Stimulated activated CD8-positive, alpha-beta memory T cell treated with anti-CD3 and anti-CD28 coated beads, Interleukin-15, amount 100 ng/mL, for 1 hour (primary cell): ENCODE measurements at regions not wholly inside any gene's neighbourhood (a gene's known extent, or its start where the extent isn't known, plus 50 kb on each side); places are given as distances from the start of the nearest gene placed in this dataset.
"Not testable (repeated sequence)": the region's sequence is repeated elsewhere in the genome, so short reads cannot be mapped to it uniquely, and the experiment has no call there.

Experiments used
- DNase-seq: peaks from one replicate; pipeline ENCODE4 v3.0.0-alpha.2; 2020; ENCODE audit warnings: low read depth

- DNase-seq, result no peak
These were observed 98.6 kb downstream of the NAV1 start for GRCh38 chr1:201637282-201638079.

GRCh38 chr1:201639391-201639790 lies 100.5 kb downstream of the NAV1 start:
- DNase-seq, result no peak

DNA sequence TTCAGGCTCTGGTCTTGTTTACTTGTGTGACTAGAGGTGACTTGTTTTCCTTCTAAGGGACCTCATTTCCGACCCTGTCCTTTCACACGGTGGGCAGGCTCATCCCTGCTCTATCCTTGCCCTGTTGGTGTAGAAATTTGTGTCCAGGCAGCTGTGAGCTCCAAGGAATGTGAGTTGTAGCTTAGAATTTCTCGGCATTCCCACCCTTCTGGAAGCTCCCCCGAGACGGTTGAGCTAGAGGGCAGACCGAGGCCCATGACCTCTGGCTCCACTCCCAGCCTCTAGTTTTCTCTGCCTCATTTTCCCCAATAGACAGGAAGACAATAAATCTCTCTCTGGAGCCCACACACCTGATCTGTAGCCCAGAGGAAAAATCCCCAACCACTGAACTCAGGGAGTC lies 100.9 kb downstream of the NAV1 start:
- no peak for DNase-seq

- DNase-seq, result no peak
These were observed 101.7 kb downstream of the NAV1 start for GRCh38 chr1:201640624-201641023.

DNA sequence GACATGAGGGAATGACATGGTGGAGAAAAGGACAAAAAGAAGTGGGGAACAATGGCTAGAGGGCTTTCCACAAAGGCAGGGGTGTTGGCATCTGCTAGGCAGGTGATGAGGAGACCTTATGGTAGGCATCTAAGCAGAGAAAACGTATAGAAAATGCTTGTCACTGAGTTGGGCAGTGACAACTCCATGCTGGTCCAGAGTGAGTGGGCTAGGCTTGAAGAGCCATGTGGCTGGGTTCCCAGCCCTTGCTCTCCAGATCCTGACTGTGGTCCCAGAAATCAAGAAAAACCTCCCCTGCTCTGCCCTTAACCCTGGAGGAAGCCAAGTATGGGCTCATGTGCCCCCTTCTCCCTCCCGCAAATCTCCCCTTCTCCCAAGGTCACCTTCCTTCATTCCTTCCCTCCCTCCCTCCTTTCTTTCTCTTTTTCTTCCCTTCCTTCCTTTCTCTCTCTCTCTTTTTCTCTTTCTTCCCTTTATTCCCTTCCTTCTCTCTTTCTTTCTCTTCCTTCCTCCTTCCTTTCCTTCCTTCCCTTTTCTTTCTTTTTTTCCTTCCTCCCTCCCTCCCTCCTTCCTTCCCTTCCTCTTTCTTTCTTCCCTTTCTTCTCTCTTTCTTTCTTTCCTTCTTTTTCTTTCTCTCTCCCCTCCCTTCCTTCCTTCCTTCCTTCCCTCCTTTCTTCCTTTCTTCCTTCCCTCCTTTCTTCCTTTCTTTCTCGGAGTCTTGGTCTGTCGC lies 102.8 kb downstream of the NAV1 start:
- no peak for DNase-seq

DNA sequence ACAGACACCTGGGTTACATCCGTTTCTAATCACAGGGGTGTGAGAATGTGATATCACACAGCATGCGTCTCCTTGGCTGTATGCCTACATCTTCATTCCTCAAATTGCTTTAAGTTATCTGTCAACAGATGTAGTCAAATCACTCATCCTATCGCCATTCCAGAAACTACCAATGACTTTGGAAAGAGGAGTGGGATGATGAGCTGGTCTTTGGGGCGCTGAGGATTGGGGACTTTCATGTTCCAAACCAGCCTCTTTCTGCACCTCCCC lies 104.8 kb downstream of the NAV1 start:
- no peak for DNase-seq

DNA sequence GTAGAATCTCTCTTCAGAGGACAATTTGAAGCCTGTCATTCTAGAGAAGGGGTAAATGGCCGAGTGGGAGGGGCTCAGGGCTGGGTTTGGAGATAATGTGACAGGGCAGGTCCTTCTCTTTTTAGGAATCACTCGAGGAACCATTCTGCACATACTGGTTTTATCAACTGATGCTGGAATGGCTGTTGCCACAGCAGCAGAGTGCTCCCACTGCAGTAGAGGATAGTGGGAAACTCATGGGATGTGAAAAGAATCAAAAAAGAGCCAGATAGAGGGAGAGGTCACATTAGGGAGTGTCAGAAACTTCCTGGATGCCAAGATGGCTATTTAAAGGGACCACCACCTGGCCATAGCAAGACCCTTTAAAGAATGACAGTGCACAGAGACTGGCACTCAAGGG lies 105.3 kb downstream of the NAV1 start:
- no peak for DNase-seq

GRCh38 chr1:201645000-201645399 lies 106.1 kb downstream of the NAV1 start:
- not testable (repeated sequence) for DNase-seq

- DNase-seq, result no peak
These were observed 107.0 kb downstream of the NAV1 start for GRCh38 chr1:201645956-201646355.

- DNase-seq, result no peak
These were observed 107.6 kb downstream of the NAV1 start for GRCh38 chr1:201646411-201647022.

- DNase-seq, result no peak
These were observed 108.2 kb downstream of the NAV1 start for GRCh38 chr1:201647094-201647493.

GRCh38 chr1:201647722-201648065 lies 108.8 kb downstream of the NAV1 start:
- DNase-seq, result no peak

DNA sequence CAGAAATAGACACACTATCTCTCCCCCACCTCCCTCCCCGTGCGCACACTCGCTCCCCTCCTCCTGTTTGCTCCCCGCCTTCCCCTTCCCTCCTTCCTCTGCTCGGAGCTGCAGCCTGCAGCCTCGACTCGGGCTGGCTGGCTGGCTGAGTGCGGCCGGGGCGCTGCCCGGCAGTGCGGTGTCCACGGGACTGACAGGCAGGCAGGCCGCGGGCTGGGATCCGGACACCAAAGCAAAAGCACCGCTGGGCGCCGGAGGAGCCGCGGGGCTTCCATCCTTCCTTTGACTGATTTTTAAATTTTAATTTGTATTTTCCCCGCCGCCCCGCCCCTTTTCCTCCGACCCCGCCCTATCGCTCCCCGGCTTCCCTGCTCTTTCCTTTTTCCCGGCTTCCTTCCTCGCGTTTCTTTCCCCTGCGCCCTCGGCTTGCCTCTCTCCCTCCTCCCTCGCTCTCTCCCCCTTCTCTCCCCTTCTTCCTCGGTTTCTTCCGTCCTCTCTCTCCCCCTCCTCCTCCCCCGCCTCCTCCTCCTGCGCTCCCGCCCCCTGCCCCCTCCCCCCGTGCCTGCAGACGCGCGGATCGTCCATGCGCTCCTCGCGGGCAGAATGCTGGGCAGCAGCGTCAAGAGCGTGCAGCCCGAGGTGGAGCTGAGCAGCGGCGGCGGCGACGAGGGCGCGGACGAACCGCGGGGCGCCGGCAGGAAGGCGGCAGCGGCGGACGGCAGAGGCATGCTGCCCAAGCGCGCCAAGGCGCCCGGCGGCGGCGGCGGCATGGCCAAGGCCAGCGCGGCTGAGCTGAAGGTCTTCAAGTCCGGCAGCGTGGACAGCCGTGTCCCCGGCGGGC lies 109.4 kb downstream of the NAV1 start:
- no peak for DNase-seq

- no peak for DNase-seq
These were observed 110.2 kb downstream of the NAV1 start for GRCh38 chr1:201648907-201649721.

- DNase-seq, result no peak
These were observed 111.1 kb downstream of the NAV1 start for GRCh38 chr1:201649761-201650622.

- no peak for DNase-seq
These were observed 111.7 kb downstream of the NAV1 start for GRCh38 chr1:201650623-201650933.

- DNase-seq, result no peak
These were observed 113.3 kb downstream of the NAV1 start for GRCh38 chr1:201652181-201652580.

DNA sequence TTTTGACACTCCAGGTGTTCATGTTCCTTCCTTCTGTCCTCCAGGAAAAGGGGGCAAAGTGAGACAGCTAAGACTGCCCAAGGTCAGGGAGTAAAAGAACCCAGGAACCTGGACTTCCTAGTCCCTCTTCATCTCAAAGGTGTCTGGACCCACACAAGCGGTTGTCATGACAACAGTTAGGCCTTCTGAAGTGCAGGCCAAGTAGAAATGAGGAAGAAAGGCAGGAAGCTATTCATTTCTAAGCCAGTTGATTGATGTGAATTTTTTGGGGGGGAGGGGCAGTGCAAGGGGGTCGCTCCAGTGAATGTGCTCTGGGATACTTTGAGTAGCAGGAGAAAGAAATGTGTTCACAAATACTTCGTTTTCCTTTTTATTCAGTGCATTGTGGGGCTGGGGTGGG lies 114.3 kb downstream of the NAV1 start:
- no peak for DNase-seq

DNA sequence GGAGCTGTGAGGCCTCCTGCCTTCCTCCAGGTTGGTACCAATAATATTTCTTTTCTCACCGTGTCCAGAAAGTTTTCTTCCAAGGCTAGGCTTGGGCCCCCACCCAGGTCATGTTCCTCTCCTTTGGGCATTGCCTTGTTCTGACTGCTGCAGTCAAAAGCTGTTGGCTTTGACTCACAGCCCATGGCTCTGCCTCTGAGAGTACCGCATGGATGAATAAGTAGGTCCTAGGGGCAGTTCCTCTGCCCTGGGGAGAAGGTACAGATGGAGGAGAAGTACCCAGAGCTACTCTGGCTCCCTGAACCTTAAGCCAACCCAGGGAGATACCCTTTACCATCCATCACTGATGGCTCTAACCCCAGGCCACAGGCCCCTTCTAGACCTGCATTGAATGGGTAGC lies 115.0 kb downstream of the NAV1 start:
- DNase-seq, result no peak

DNA sequence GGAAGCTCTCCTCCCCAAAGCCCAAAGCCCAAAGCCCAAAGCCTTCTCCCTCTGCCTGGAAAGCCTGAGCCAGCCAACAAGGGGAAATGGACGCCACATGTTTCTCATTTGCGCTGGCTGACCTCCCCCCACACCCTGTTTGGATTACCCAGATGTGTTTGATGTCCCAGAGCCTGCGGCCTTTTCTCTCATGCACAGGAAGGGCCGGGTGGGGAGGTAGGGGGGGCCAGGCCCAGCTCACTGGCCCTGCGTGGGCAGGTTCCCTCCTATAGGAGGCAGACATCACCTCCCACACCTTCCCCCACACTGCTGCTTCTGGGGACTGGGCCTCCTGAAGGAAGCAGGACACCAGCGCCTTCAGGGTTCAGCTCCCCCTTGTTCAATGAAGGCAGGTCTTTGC lies 116.3 kb downstream of the NAV1 start:
- no peak for DNase-seq

DNA sequence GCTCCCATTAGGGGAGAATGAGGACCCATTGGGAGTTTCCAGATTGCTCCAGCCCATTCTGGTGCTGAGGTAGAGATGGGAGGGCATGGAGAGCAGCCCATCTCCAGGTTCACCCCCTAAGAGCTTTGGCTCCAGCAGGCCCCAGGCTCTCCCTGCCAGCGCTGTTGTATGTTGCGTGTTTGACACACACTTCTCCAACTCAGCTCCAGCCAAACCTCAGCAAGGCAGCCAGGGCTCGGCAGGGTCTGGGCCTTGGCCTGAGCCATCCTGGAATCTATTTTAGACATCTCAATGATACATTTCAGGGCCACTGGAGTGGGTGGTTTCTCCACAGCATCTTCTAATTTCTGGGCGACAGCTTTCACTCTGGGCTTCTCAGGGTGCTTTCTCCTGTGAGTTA lies 117.0 kb downstream of the NAV1 start:
- DNase-seq, result no peak
